ENCODE measurements at regions not wholly inside any gene's neighbourhood (a gene's known extent, or its start where the extent isn't known, plus 50 kb on each side); places are given as distances from the start of the nearest gene placed in this dataset.
A peak's percentile ranks its signal among the peaks of the same experiment; 100 is the strongest.
"Not testable (repeated sequence)": the region's sequence is repeated elsewhere in the genome, so short reads cannot be mapped to it uniquely, and the experiment has no call there.

DNA sequence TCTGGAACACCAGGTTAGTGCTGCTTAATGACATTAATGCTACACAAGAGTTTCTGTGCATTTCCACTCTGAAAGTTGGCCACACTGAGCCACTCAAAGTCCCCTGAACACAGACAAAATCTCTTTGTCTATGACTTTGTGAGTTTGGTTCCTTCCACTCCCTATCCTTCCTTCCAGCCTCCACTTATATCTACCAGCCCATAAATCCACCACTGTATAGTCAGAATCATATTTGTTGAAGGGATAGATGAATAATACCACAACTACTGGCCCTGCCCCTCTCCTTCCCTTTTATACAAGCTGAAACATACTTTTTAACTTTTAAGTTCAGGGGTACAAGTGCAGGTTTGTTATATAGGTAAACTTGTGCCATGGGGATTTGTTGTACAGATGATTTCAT lies 127.5 kb downstream of the ABHD5 start:
- no peak overlapping the region for H3K27ac ChIP-seq
- no peak for TF ChIP-seq CTCF (conservative IDR thresholded peaks at IDR 0.05)

GRCh38 chr3:43838009-43838758 lies 147.4 kb downstream of the ABHD5 start:
- H3K27ac ChIP-seq, result no peak overlapping the region
- TF ChIP-seq CTCF (conservative IDR thresholded peaks at IDR 0.05), result no peak

DNA sequence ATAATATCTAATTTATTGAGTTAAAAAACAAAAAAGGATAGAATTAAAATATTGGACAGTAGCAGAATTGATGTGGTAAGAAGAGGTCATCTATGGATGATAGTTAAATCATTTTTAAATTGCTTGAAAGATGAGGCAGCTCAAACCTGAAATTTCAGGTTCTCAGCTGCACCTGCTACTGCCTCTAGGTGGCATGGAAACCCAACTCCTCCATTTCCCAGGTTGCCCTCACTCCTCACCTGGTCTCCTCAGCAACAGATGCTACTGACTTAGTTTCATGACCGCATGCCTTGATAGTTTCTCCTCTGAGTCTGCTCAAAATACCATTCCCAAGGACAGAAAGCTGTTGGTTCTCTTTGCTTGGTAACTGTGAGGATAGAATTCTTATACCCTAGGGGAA lies 148.1 kb downstream of the ABHD5 start:
- H3K27ac ChIP-seq, result no peak overlapping the region
- peak; percentile 84 for TF ChIP-seq CTCF (conservative IDR thresholded peaks at IDR 0.05)

- no peak for TF ChIP-seq CTCF (conservative IDR thresholded peaks at IDR 0.05)
These were observed 152.6 kb downstream of the ABHD5 start for GRCh38 chr3:43843386-43843785.

GRCh38 chr3:43844757-43845156 lies 154.0 kb downstream of the ABHD5 start:
- H3K27ac ChIP-seq, result no peak overlapping the region
- TF ChIP-seq CTCF (conservative IDR thresholded peaks at IDR 0.05), result no peak

More at GRCh38 chr3:43843386-43843785, 152.6 kb downstream of the ABHD5 start:
- no peak overlapping the region for H3K27ac ChIP-seq

DNA sequence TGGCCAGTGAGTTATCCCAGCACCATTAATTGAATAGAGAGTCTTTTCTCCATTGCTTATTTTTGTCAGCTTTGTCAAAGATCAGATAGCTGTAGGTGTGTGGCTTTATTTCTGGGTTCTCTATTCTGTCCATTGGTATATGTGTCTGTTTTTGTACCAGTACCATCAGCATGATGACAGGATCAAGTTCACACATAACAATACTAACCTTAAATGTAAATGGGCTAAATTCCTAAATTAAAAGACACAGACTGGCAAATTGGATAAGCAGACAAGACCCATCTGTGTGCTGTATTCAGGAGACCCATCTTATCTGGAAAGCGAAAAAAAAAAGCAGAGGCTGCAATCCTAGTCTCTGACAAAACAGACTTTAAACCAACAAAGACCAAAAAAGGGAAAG lies 154.8 kb downstream of the ABHD5 start:
- H3K27ac ChIP-seq, result not testable (repeated sequence)

DNA sequence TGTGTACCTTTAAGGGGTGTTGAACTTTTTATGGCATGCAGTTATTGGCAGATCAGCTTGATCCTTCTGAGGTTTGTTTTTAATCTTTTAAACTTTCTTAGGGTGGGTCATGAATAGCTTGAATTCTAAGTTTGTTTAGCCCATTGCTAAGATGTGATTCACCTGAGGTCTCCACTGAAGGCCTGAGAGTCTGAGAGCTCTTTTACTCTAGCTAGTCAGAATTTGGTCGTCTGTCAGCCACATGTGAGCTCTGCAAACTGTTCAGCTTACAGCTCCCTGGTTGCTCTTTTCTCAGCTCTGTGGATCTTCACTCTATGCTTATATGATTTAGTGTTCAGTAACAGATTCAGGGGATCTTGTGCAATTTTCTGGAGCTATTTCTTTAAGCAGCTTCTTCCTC lies 161.3 kb downstream of the ABHD5 start:
- no peak overlapping the region for H3K27ac ChIP-seq
- no peak for TF ChIP-seq CTCF (conservative IDR thresholded peaks at IDR 0.05)

GRCh38 chr3:43854283-43854682 lies 163.5 kb downstream of the ABHD5 start:
- no peak overlapping the region for H3K27ac ChIP-seq
- no peak for TF ChIP-seq CTCF (conservative IDR thresholded peaks at IDR 0.05)
